Cardiac muscle cell (in vitro differentiated cells and primary cell): ENCODE measurements at regions not wholly inside any gene's neighbourhood (a gene's known extent, or its start where the extent isn't known, plus 50 kb on each side); places are given as distances from the start of the nearest gene placed in this dataset.

Source experiments
- DNase-seq, 2 donors: peaks; one replicate each; pipeline versions ENCODE4 v3.0.0 to v3.0.0-alpha.2; 2010 to 2017; ENCODE audit warnings: low read depth in 1 of 2, low spot score in 1 of 2
- H3K27ac ChIP-seq: fragments of 200-600 bp; sonication (generic); 2 replicates; pipeline ENCODE4 v1.5.1; 2016
- H3K27me3 ChIP-seq: fragments of 200-600 bp; sonication (generic); 2 replicates; pipeline ENCODE4 v1.6.0; 2016; ENCODE audit warnings: control low read depth
- H3K36me3 ChIP-seq: fragments of 200-600 bp; sonication (generic); 2 replicates; pipeline ENCODE4 v1.5.1; 2016; ENCODE audit warnings: control low read depth
- H3K4me1 ChIP-seq: fragments of 200-600 bp; sonication (generic); 2 replicates; pipeline ENCODE4 v1.8.1; 2017; ENCODE audit warnings: low read depth, mild to moderate bottlenecking, mixed run types
- H3K4me3 ChIP-seq: fragments of 200-600 bp; sonication (generic); 2 replicates; pipeline ENCODE4 v1.5.1; 2016; ENCODE audit warnings: mild to moderate bottlenecking
- H3K9me3 ChIP-seq: fragments of 200-600 bp; sonication (generic); 2 replicates; pipeline ENCODE4 v1.5.1; 2017; ENCODE audit warnings: low read depth, mild to moderate bottlenecking, control low read depth
- TF ChIP-seq, protein P1 (sequence below): IDR thresholded peaks from 2 replicates; pipeline ENCODE4 v1.5.1; 2012; ENCODE audit warnings: low read depth, mild to moderate bottlenecking, low read length

DNA sequence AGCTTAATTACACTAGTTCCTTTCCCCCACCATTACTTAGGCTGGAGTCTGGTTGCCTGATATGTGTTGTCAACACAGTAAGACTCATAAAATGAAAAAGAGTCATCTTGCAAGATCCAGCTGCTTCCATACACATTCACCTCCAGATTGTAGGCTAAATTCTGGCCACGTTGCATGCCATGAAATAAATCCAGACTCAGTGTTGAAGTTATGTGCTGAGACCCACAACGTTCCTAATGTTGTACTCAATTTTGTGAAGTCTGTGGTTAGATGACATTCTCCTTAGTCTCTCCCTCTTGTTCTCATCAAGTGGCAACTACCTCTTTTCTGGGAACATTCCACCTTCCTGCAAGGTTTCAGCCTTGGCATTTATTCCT is 212.3 kb downstream of the LMBRD1 start:
- peaks cover 43% of the 10 kb centered on the region for H3K4me1 ChIP-seq
- no peak for DNase-seq
- H3K27me3 ChIP-seq = no peaks in the 10 kb centered on the region
- H3K27ac ChIP-seq = peak overlapping the region; percentile 91
- H3K36me3 ChIP-seq = no peaks in the 10 kb centered on the region
- H3K4me3 ChIP-seq = no peak overlapping the region
- no peaks in the 10 kb centered on the region for H3K9me3 ChIP-seq
- TF ChIP-seq, protein P1, sequence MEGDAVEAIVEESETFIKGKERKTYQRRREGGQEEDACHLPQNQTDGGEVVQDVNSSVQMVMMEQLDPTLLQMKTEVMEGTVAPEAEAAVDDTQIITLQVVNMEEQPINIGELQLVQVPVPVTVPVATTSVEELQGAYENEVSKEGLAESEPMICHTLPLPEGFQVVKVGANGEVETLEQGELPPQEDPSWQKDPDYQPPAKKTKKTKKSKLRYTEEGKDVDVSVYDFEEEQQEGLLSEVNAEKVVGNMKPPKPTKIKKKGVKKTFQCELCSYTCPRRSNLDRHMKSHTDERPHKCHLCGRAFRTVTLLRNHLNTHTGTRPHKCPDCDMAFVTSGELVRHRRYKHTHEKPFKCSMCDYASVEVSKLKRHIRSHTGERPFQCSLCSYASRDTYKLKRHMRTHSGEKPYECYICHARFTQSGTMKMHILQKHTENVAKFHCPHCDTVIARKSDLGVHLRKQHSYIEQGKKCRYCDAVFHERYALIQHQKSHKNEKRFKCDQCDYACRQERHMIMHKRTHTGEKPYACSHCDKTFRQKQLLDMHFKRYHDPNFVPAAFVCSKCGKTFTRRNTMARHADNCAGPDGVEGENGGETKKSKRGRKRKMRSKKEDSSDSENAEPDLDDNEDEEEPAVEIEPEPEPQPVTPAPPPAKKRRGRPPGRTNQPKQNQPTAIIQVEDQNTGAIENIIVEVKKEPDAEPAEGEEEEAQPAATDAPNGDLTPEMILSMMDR = no peak

DNA sequence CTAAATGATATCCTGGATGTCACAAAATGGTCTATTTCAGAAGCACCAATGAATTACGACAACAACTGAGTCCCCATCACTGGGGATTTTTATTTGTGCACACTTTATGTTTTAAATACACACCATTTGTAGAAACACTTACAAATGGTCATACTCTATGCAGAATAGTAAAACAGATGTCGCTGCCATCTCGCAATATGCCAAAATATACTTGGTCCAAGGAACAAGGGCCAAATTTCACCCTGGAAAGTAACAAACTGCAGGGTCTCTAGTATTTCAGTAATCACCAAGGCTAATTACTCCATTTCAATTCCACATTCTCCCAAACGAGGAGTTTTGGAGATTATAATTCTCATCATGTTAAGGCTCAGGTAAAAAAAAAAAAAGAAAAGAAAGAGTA is 215.2 kb downstream of the LMBRD1 start:
- Histone ChIP-seq H3K27ac (no peak overlapping the region), H3K27me3 (no peaks in the 10 kb centered on the region), H3K4me3 (no peak overlapping the region), H3K36me3 (no peaks in the 10 kb centered on the region), H3K9me3 (no peaks in the 10 kb centered on the region), H3K4me1 (peaks cover 28% of the 10 kb centered on the region)
- TF ChIP-seq, protein P1 = no peak
- no peak for DNase-seq

DNA sequence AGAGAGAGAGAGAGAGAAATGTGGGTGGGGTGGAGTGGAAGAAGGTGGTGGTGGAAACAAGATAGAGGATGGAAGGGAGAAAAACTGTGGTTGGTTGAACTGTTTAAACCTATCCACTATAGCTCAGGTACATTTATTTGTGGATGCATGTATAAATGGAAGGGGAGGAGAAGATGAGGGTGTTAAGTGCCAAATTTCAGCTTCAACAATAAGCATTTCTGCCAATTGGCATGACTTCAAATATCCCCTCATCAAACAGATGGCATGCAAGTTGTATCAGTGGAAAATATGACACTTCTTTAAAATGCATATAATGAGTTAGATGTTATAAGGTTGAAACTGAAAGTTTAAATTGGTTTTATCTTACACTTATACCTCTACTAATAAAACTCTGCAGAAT is 216.1 kb downstream of the LMBRD1 start:
- DNase-seq = no peak

GRCh38 chr6:69578361-69578890 is 218.4 kb downstream of the LMBRD1 start:
- Histone ChIP-seq H3K27me3 (no peaks in the 10 kb centered on the region), H3K9me3 (no peaks in the 10 kb centered on the region), H3K36me3 (no peaks in the 10 kb centered on the region), H3K4me3 (no peak overlapping the region), H3K4me1 (peaks cover 6% of the 10 kb centered on the region), H3K27ac (no peak overlapping the region)
- DNase-seq = no peak
- TF ChIP-seq, protein P1 = no peak

More for the DNA sequence above, 216.1 kb downstream of the LMBRD1 start:
- TF ChIP-seq, protein P1 = no peak
- Histone ChIP-seq H3K9me3 (no peaks in the 10 kb centered on the region), H3K4me1 (peaks cover 19% of the 10 kb centered on the region), H3K27ac (no peak overlapping the region), H3K27me3 (no peaks in the 10 kb centered on the region), H3K4me3 (no peak overlapping the region), H3K36me3 (no peaks in the 10 kb centered on the region)

DNA sequence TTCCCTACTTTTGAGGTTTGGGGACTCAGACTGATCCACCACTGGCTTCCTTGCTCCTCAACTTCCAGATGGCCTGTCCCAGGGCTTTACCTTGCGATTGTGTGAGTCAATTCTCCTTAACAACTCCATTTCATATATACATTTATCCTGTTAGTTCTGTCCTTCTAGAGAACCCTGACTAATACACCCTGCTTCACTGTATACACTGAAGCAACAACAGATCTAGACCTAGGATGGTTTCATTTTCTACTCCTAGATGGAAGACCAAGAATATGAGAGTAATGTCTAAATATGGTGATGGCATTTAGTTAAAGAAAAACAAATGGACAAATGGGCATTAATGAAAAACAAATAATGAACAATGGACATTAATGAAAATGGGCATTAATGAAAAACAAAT is 225.6 kb downstream of the LMBRD1 start:
- H3K4me1 ChIP-seq = peaks cover 13% of the 10 kb centered on the region

More for the DNA sequence above, 225.6 kb downstream of the LMBRD1 start:
- H3K4me3 ChIP-seq = no peak overlapping the region
- TF ChIP-seq, protein P1 = no peak
- no peaks in the 10 kb centered on the region for H3K9me3 ChIP-seq
- no peaks in the 10 kb centered on the region for H3K27me3 ChIP-seq
- no peak overlapping the region for H3K27ac ChIP-seq
- DNase-seq = no peak
- H3K36me3 ChIP-seq = no peaks in the 10 kb centered on the region
